ENCODE measurements at regions not wholly inside any gene's neighbourhood (a gene's known extent, or its start where the extent isn't known, plus 50 kb on each side); places are given as distances from the start of the nearest gene placed in this dataset.

DNA sequence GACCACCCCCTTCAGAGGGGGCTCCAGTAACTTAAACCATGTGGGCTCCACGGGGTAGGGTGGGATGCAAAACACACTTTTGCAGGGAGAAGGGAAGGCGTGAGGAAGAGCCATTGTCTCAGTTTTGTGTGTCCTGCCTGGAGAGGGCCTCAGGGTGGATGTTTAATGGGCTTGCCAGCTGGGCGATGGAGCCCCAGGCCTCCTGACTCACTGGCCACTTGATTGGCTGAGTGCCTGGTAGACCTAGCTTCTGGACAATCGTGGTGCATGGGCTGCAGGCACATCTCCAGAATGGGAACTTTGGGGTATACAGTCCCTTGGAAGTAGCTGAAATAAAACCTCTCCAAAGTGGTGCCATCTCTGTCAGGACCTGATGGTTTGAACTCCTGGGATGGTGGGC lies 118.3 kb upstream of the MRPS22 start:
- no peak for TF ChIP-seq ZNF2 (tag by site-specific recombination; IDR thresholded peaks at IDR 0.05)
- TF ChIP-seq ZBTB1 (tag by site-specific recombination; IDR thresholded peaks at IDR 0.05): no peak
- TF ChIP-seq KLF16 (tag by site-specific recombination; IDR thresholded peaks at IDR 0.05): no peak
- no peak for TF ChIP-seq CTCF (tag by site-specific recombination; IDR thresholded peaks at IDR 0.05)
- TF ChIP-seq ZNF221 (tag by site-specific recombination; IDR thresholded peaks at IDR 0.05; ENCODE audit: borderline replicate concordance): no peak
- TF ChIP-seq AEBP2 (tag by site-specific recombination; IDR thresholded peaks at IDR 0.05; ENCODE audit: borderline replicate concordance): no peak
- TF ChIP-seq ZBTB26 (tag by site-specific recombination; optimal IDR thresholded peaks at IDR 0.05): no peak
- no peak for TF ChIP-seq YY1 (tag by site-specific recombination; IDR thresholded peaks at IDR 0.05)
- TF ChIP-seq ZFHX2 (tag by site-specific recombination; conservative IDR thresholded peaks at IDR 0.05): no peak
- no peak for TF ChIP-seq ZNF514 (tag by site-specific recombination; IDR thresholded peaks at IDR 0.05)
- TF ChIP-seq ZBTB49 (tag by site-specific recombination; IDR thresholded peaks at IDR 0.05; ENCODE audit: low read depth): no peak
- no peak for TF ChIP-seq ZNF26 (tag by site-specific recombination; IDR thresholded peaks at IDR 0.05)
- no peak for TF ChIP-seq ZNF23 (tag by site-specific recombination; IDR thresholded peaks at IDR 0.05; ENCODE audit: borderline replicate concordance)
